ENCODE measurements at regions not wholly inside any gene's neighbourhood (a gene's known extent, or its start where the extent isn't known, plus 50 kb on each side); places are given as distances from the start of the nearest gene placed in this dataset.
A peak's percentile ranks its signal among the peaks of the same experiment; 100 is the strongest.

DNA sequence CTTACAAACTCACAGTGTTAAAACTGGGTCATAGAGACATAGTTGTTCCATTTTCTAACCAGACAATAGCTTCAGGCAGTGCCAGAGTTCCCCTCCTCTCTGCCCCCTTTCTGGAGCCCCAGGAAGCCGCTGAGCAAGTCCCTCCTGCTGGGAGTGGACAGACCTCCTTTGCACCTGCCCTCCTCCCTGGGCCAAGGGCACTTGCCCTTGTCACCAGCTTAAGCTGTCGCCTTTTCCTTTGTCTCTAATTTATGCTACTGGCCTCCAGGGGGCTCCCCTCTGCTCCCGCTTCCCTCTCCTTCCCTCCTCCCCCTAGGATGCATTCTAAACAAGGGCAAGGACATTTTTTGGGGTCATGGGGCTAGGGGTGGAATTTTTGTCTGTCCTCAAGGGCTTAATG lies 182.4 kb downstream of the MIS18A start (continued):
- TF ChIP-seq, protein P1, sequence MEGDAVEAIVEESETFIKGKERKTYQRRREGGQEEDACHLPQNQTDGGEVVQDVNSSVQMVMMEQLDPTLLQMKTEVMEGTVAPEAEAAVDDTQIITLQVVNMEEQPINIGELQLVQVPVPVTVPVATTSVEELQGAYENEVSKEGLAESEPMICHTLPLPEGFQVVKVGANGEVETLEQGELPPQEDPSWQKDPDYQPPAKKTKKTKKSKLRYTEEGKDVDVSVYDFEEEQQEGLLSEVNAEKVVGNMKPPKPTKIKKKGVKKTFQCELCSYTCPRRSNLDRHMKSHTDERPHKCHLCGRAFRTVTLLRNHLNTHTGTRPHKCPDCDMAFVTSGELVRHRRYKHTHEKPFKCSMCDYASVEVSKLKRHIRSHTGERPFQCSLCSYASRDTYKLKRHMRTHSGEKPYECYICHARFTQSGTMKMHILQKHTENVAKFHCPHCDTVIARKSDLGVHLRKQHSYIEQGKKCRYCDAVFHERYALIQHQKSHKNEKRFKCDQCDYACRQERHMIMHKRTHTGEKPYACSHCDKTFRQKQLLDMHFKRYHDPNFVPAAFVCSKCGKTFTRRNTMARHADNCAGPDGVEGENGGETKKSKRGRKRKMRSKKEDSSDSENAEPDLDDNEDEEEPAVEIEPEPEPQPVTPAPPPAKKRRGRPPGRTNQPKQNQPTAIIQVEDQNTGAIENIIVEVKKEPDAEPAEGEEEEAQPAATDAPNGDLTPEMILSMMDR (IDR thresholded peaks at IDR 0.05 in 2 of 3, conservative IDR thresholded peaks at IDR 0.05 in 1 of 3; ENCODE audit: insufficient read depth in 2 of 3, low read depth in 1 of 3, low read length in 3 of 3), result peak; percentile 64 to 76 (median 70)
- TF ChIP-seq, protein P2, sequence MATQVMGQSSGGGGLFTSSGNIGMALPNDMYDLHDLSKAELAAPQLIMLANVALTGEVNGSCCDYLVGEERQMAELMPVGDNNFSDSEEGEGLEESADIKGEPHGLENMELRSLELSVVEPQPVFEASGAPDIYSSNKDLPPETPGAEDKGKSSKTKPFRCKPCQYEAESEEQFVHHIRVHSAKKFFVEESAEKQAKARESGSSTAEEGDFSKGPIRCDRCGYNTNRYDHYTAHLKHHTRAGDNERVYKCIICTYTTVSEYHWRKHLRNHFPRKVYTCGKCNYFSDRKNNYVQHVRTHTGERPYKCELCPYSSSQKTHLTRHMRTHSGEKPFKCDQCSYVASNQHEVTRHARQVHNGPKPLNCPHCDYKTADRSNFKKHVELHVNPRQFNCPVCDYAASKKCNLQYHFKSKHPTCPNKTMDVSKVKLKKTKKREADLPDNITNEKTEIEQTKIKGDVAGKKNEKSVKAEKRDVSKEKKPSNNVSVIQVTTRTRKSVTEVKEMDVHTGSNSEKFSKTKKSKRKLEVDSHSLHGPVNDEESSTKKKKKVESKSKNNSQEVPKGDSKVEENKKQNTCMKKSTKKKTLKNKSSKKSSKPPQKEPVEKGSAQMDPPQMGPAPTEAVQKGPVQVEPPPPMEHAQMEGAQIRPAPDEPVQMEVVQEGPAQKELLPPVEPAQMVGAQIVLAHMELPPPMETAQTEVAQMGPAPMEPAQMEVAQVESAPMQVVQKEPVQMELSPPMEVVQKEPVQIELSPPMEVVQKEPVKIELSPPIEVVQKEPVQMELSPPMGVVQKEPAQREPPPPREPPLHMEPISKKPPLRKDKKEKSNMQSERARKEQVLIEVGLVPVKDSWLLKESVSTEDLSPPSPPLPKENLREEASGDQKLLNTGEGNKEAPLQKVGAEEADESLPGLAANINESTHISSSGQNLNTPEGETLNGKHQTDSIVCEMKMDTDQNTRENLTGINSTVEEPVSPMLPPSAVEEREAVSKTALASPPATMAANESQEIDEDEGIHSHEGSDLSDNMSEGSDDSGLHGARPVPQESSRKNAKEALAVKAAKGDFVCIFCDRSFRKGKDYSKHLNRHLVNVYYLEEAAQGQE (IDR thresholded peaks at IDR 0.05; ENCODE audit: borderline replicate concordance), result peak; percentile 23; the same call in 1 of the 2 replicates
- TF ChIP-seq, protein P2 (CRISPR knock-in tag; IDR thresholded peaks at IDR 0.05; ENCODE audit: low read depth), result no peak
- TF ChIP-seq TAF7 (tag; IDR thresholded peaks at IDR 0.05), result no peak
- TF ChIP-seq ZNF830 (CRISPR knock-in tag; IDR thresholded peaks at IDR 0.05), result no peak
